HG03354 (cell line): ENCODE measurements at regions not wholly inside any gene's neighbourhood (a gene's known extent, or its start where the extent isn't known, plus 50 kb on each side); places are given as distances from the start of the nearest gene placed in this dataset.

Experiments used
- ATAC-seq: cut with Tn5 transposase; IDR thresholded peaks from one replicate; pipeline ENCODE4 v1.9.1; 2021; ENCODE audit warnings: mild to moderate bottlenecking; ENCODE audit not compliant: unreplicated experiment, poor library complexity, severe bottlenecking

DNA sequence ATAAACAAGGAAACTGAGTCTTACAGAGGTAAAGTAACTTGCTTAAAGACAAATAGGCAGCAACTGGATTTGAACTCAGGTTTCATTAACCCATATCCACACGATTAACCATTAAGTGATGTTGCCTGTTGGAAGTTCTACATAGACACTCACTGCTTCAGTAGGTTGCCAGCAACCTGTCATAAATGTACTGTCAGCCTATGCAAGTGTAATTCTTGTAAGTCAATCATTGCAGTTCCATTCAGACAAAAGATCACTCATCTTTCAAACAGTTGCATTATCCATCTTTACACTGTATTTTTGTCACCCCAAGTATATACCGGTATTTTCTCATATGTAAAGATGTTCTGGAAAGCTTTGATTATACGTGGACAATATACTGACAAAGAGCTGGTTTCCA lies 676.9 kb upstream of the PCDH20 start:
- no peak for ATAC-seq

DNA sequence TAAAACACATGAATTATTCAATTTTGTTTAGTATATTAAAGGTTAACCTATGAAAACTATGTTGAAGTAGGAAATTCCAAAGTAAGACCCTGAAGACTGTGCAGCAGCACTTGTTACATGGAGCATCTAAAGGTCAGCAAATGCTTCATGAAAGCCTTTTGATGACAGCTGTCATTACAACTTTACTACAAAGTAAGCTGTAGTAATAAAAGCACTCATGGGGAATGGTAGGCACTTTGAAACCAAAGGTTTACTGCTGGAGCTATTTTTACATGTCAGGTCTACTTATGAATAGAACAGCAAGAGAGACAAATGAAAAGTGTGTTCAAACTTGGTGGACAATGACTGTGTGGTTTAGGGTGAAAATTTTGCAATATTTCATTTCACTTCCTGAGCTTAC lies 672.5 kb upstream of the PCDH20 start:
- ATAC-seq: no peak

DNA sequence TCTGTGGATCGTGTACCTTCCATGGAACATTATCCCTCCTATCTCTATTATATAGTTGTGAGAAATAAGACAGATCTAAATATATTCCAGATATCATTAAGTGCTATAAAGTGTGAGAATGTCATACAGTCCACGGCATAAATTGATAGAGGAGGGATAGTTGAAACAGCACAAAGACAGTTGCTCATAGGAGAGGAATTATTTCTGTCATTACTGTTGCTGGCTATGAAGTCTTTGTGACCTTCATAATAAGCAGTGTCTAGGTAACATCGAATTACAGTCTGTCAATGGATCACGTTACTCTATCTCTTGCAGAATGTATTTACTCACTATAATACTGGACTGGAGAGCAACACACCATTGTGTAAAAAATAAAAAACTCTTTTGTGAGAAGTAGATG lies 671.5 kb upstream of the PCDH20 start:
- ATAC-seq: no peak

DNA sequence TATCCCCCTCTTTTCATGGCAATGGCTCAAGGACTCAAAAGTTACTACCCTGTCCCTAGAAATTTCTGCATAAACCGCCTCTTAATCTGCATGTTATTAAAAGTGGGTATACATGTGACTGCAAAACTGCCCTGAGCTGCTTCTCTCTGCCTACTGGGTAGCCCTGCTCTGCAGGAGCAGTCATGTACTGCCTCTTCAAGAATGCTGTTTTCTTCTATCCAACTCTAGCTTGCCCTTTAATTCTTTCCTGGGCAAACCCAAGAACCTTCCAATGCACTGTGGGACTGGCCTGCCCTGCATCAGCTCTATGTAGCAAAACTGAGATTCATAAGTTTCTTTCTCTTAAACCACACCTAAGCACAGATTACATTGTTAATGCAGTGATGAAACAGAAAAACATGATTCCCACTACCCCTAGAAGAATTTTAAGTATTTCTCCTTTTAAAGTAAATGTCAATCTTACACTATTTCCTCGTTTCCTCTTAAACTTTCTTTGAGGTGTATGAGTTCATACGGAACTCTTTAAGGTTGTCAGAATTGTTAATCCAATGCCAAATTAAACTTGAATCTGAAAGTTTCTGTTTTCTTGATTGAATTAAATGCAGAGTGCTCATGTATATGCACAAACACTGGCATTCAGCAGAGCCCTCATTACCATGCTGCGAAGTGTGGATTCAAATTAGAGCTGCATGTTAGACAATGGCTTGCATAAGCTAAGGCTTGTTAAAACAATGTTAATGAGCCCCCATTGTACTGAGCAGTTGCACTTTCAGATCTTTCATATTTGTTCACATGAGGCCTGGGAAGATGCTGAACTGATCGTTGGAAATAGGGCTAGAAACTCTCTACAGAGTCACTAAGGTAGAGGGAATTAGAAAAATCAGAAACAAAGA lies 669.9 kb upstream of the PCDH20 start:
- ATAC-seq: no peak

DNA sequence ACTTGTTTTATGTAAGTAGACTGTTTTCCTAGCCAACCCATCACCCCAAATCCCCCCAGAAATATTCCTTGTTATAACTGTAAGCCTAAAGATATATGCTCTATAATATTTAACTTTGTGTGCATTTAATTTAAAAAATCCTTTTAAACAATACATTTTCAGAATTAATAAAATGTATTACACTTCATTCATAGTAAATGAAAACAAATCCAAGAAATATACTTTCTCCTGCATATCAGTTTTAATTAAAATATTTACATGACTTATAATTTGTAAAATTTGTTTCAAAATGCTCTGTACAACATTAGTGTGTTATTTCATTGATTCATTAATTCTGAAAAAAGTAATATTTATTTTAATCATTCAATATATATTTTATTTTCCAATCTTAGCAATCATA lies 669.1 kb upstream of the PCDH20 start:
- ATAC-seq: no peak

DNA sequence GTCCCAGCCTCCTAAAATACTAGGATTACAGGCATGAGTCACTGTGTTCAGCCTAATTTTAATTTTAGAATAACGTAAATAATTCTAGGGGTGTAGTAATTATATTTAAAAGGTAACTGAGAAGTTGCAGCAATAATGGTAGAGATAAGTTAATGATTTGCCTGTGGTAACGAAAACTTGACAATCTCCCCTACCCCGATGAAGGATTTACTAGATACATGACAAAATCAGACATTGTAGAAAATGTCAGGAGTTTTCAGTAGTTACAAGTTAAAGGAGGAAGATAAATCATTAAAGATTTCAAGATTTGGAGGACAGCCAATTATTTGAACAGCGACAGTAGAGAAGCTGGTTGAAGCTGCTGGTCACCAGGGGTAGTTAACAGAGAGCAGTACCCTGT lies 652.2 kb upstream of the PCDH20 start:
- no peak for ATAC-seq

DNA sequence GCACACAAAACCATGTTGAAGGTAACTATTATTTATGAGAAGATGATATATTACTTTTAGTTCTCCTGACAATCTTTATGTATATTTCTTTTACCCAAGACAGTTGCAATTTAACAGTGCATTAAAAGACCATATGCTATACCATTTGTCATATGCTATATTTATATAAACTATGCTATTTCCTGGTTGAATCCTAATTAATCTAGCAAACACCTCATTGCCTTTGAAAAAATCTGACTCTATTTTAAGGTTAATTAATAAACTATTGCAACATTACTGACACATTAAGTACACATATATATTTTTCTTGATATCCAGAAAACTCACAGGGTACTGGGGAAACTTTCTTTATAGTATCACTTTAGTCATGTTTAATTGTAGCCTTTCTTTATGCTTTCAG lies 649.4 kb upstream of the PCDH20 start:
- no peak for ATAC-seq

DNA sequence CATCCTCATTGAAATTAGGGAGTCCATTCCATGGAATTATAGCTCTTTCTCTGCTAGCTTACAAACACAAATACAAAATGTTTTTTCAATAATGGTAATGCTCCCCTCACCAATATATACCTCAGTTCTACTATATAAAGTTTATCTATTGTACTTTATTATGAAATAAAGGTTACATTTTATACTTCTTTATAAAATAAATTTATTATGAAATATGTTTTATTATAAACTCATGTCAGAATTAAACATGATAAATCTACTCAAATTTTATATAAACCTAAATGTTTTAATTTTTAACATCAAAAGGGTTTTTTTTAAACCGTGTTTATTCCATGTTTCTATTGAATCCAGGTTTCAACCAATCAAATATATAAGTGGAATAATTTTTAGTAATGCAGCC lies 646.1 kb upstream of the PCDH20 start:
- no peak for ATAC-seq

DNA sequence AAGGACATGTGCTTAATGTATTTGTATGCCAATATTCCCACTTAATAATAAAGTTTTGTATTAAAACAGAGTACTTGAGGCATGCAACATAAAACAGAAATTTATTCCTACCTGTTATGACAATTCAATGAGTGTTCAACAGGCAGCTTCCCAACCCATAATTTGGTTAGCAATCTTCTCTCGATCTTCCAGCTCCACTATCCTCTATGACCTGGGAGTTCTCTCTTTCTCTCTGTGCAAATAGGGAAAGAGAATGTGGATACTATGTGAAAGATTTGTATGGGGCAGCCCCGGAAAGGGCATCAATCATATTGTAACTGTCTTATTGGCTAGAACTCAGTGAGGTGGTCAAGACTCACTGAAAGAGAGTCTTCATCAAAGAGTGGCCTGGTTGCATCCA lies 644.9 kb upstream of the PCDH20 start:
- no peak for ATAC-seq

DNA sequence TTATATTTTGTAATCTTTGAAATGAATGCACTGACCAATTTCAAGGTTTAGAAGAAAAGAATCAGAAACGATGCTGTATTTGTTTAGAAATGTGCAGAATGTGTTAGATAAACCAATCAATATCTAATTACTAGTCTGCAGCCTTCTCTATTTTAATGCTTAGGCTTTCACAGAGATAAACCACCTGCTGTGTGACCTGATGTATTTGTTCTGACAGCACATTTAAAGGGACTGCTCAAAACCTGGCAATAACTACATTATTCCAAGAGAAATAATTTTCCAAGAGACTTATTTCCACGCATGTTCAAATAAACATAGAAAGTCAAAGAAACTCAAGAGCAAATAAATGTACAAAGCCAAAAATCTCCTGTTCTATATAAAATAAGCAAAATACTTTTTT lies 641.6 kb upstream of the PCDH20 start:
- ATAC-seq: no peak

DNA sequence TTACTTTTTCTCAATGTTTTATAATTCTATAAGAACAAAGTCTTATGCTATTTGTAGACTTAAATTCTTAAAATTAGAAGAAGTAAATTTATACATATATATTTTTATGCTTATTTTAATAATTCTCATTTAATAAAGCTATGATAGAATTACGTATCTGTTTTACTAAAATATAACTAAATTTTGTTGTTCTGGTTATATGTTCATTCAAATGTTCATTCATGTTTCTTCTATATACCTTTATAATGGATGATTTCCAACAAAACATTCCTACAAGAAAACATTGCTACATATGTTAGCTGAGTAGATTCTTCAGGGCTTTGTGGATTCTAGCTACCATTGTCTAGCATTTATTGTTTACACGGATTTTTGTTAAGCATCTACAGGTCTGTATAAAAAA lies 634.3 kb upstream of the PCDH20 start:
- no peak for ATAC-seq

DNA sequence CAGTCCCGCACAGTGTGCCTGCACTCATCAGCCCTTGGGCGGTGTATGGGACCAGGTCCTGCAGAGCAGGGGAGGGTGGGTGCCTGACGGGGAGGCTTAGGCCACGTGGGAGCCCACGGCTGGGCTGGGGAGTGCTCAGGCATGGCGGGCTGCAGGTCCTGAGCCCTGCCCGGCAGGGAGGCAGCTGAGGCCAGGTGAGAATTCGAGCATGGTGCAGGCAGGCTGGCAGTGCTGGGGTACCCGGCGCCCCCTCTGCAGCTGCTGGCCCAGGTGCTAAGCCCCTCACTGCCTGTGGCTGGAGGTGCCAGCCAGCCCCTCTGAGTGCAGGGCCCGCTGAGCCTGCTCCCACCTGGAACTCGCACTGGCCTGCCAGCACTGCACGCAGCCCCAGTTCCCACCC lies 630.9 kb upstream of the PCDH20 start:
- ATAC-seq: no peak

DNA sequence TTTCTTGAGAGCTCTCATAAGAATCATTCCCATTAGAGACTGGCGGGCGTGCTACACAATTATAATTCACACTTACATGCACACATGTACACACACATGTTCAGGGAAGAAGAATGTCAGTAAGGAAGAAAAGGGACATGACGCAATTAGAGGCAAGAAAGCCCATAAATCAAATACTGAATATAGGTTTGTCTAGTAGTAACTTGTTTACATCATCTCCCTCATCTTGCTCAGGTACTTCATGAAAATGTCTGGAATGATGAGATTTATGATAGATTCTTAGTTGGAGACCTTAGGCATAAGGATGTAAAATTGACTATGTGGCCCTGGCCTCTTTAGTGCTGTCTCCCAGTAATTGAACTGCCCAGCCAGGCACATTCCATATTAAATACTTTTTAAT lies 628.0 kb upstream of the PCDH20 start:
- no peak for ATAC-seq

DNA sequence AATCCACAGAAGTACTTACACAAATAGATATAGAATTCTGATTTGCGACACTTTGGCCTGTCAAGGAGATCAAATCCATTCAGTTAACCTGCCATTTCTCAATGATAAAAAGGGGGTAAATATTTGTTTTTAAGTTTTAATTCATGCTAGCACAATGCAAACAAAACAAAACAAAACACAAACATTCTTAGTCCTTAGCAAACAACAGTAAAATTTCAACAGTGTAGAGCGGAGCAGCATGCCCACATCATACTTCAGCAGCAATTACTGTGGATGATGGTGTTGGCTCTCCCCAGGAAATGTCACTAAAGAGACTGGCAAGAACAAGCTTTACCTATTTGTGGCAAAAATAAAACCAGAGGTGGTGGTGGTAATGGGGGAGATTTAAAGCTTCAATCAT lies 625.2 kb upstream of the PCDH20 start:
- no peak for ATAC-seq

DNA sequence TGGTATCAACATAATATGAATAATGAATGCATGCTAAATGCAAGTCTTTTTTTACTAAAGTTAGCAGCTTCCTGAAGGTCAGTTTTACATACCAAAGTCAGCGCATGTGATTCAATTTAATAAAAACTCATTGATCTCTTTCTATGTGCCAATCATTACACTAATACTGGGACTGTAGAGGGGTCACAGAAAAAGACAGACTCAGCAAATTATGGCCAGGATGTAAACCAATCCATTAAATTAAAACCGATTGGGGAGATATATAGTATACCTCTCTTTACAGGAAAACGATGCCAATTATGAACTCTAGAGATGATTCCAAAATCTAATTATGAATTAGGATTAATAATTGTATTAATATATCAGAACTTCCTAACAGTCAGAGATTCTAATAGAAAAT lies 624.4 kb upstream of the PCDH20 start:
- no peak for ATAC-seq

DNA sequence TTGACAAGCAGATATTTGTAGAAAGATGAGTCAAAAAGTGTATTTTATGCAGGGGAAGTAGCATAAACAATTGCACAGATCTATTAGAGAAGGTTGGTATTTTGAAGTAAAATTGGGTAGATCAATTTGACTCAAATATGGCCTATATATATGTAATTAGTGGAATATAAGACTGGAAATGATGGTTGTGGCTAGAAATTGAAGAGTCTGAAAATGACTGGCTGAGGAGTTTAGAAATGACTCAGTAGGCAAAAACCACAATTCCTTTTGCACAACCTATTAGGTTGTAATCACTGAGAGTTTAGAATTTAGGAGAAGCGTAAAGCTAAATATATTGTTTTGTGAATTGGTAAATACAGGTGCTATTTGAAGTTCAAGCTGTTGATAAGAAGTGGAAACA lies 622.6 kb upstream of the PCDH20 start:
- ATAC-seq: no peak

DNA sequence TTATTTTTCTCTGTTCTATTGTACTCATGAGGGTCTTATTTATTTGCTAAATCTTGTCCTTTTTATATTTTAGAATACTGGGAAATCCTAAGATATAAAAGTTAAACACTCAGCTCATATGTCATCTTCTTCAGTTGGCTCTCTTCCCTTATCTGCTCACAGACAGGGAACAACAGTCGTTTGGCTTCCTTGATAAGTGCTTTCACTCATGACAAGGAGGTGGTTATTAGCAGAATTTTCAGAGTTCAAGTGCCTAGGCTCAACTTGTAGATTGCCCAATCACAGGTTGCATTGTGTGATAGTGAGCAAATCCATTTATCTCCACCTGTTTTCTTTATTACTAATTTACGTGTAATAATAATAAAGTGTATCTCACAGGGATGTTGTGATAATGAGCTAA lies 620.3 kb upstream of the PCDH20 start:
- no peak for ATAC-seq

DNA sequence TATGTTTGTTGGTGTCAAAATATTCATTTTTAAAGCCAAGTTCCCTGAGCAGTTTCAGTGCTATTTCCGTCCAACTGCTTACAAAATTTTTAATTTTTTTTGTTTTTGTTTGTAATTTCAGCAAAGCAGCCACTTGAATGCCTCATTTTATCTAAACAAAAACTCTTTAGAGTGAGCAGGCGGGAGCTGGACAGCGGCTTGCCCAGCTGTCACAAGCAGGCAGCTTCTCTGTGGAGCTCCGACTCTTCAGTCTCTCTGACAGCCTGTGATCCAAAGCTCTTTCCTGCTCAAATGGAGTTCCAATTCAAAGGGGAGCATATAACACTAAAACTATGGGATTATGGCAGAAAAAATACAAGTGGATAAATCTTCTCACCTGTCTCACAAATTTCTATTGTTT lies 618.3 kb upstream of the PCDH20 start:
- ATAC-seq: no peak

DNA sequence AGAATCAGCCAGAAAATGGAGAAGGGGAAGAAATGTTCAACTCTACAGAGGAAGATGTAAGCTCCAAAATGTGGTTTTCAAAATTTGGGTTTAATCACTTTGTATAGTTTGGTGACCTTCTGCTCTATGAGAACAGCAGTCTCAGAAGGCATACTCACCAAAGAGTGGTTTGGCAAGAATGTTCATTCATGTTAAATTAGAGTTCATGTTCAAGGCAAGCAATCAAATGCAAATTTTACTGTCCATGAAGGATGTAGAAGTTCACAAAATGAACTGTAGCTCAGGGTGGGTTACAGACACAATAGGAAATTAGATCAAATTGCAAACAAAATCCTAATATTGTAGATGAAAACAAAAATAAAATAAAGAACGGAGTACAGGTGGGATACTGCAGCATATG lies 606.7 kb upstream of the PCDH20 start:
- no peak for ATAC-seq

DNA sequence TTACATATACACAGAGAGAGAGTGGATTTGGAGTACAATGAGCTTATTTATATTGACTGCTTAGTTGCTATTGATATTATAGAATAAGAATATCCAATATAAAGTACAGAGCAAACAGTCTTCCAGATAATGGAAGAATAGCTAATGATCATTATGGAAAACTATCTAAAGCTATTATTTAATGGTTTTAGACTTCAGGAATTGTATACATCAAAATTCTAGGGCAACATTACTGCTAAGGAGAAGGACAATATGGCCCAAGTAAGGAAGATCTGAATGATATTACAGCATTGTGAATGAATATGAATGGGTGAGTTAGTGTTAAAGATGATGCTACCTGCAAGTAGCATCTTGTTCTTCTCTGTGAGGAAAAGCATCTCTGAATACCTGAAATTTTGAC lies 604.2 kb upstream of the PCDH20 start:
- no peak for ATAC-seq

DNA sequence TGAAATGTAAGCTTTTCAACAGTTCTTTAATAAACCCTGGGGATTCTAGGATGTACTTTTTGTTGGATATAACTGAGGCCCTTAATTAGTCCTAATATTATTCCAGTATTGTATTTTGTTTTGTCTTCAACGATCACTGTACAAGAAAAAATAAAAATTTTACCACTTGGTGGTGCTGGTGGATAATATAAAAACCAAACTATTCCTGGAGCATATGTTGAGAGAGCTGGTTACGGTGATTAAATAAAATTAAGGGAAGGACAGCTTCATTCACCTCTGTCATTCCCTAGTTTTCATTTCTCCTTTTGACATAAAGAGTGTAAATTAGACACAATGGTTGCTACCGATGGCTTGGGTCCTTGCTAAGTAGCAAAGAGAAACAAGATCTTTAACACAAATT lies 598.6 kb upstream of the PCDH20 start:
- no peak for ATAC-seq

DNA sequence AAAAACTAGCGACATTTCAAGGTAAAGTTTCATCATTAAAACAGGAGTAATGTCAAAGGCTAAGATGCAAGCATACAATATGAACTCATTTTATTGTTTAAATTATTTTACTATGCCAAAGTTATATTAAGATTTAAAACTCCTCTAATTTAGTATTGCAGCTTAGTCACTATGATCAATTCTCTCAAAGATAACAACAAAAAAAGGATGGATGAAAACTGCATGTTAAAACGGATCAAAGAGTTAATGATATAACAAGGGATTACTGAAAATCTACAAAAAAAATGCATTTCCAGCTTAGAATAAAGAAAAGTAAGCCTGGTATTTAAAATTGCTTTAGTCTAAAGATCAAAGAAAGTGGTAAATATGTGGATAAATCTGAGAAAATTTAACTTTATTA lies 587.8 kb upstream of the PCDH20 start:
- no peak for ATAC-seq
